ENCODE measurements at regions not wholly inside any gene's neighbourhood (a gene's known extent, or its start where the extent isn't known, plus 50 kb on each side); places are given as distances from the start of the nearest gene placed in this dataset.
"Not testable (repeated sequence)": the region's sequence is repeated elsewhere in the genome, so short reads cannot be mapped to it uniquely, and the experiment has no call there.

GRCh38 chr4:178192611-178193010 lies 750.4 kb upstream of the AGA start:
- no peak for DNase-seq

- DNase-seq: no peak
Measured at GRCh38 chr4:178196751-178197374, 754.6 kb upstream of the AGA start.

- DNase-seq: no peak
Measured at GRCh38 chr4:178198691-178199090, 756.5 kb upstream of the AGA start.

GRCh38 chr4:178202422-178202821 lies 760.2 kb upstream of the AGA start:
- DNase-seq: no peak

- no peak for DNase-seq
Measured at GRCh38 chr4:178205826-178206225, 763.6 kb upstream of the AGA start.

GRCh38 chr4:178215309-178215708 lies 773.1 kb upstream of the AGA start:
- no peak for DNase-seq

GRCh38 chr4:178215763-178216162 lies 773.5 kb upstream of the AGA start:
- DNase-seq: no peak

GRCh38 chr4:178226421-178226820 lies 784.2 kb upstream of the AGA start:
- not testable (repeated sequence) for DNase-seq

- DNase-seq: no peak
Measured at GRCh38 chr4:178233906-178234305, 791.7 kb upstream of the AGA start.

- DNase-seq: no peak
Measured at GRCh38 chr4:178240891-178241290, 798.7 kb upstream of the AGA start.

- DNase-seq: no peak
Measured at GRCh38 chr4:178241601-178242118, 799.4 kb upstream of the AGA start.

- no peak for DNase-seq
Measured at GRCh38 chr4:178242655-178243054, 800.4 kb upstream of the AGA start.

- DNase-seq: no peak
Measured at GRCh38 chr4:178244785-178245184, 802.5 kb upstream of the AGA start.

GRCh38 chr4:178255172-178255571 lies 812.9 kb upstream of the AGA start:
- no peak for DNase-seq

- DNase-seq: no peak
Measured at GRCh38 chr4:178258603-178259002, 816.4 kb upstream of the AGA start.

GRCh38 chr4:178259566-178259965 lies 817.3 kb upstream of the AGA start:
- no peak for DNase-seq

- no peak for DNase-seq
Measured at GRCh38 chr4:178264001-178264400, 821.8 kb upstream of the AGA start.

GRCh38 chr4:178271386-178271785 lies 829.1 kb upstream of the AGA start:
- DNase-seq: no peak

- DNase-seq: no peak
Measured at GRCh38 chr4:178273168-178273567, 830.9 kb upstream of the AGA start.

- DNase-seq: no peak
Measured at GRCh38 chr4:178275671-178276360, 833.6 kb upstream of the AGA start.

- DNase-seq: no peak
Measured at GRCh38 chr4:178280362-178280761, 838.1 kb upstream of the AGA start.

- no peak for DNase-seq
Measured at GRCh38 chr4:178288462-178288861, 846.2 kb upstream of the AGA start.

- DNase-seq: no peak
Measured at GRCh38 chr4:178293601-178294000, 851.4 kb upstream of the AGA start.

GRCh38 chr4:178296669-178297068 lies 854.4 kb upstream of the AGA start:
- no peak for DNase-seq

- DNase-seq: no peak
Measured at GRCh38 chr4:178306565-178306964, 864.3 kb upstream of the AGA start.

All from activated T-cell treated with anti-CD3 and anti-CD28 coated beads for 4 hours (primary cell).